ENCODE measurements at regions not wholly inside any gene's neighbourhood (a gene's known extent, or its start where the extent isn't known, plus 50 kb on each side); places are given as distances from the start of the nearest gene placed in this dataset.
A peak's percentile ranks its signal among the peaks of the same experiment; 100 is the strongest.

DNA sequence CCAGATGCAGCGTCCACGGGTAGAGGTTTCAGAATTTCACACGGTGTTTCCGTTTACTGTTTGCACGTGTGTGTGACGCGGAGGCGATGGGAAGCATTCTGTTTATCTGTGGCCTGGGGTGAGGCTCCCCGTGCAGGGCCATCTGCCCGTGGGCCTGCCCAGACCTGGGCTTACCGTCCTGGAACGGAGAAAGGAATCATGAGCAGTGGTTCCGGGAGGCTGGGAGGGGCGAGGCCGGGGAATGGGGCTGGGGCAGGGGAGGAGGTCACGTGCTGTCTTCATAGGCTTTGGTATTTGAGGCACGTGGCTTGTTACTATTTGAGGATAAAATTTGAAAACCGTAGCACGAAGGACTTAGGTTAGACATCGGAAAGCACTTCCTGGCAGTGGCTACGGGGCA, 77.9 kb downstream of the RTP5 start:
- TF ChIP-seq ZFX (IDR thresholded peaks at IDR 0.05) = no peak
- TF ChIP-seq, protein P1, sequence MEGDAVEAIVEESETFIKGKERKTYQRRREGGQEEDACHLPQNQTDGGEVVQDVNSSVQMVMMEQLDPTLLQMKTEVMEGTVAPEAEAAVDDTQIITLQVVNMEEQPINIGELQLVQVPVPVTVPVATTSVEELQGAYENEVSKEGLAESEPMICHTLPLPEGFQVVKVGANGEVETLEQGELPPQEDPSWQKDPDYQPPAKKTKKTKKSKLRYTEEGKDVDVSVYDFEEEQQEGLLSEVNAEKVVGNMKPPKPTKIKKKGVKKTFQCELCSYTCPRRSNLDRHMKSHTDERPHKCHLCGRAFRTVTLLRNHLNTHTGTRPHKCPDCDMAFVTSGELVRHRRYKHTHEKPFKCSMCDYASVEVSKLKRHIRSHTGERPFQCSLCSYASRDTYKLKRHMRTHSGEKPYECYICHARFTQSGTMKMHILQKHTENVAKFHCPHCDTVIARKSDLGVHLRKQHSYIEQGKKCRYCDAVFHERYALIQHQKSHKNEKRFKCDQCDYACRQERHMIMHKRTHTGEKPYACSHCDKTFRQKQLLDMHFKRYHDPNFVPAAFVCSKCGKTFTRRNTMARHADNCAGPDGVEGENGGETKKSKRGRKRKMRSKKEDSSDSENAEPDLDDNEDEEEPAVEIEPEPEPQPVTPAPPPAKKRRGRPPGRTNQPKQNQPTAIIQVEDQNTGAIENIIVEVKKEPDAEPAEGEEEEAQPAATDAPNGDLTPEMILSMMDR (conservative IDR thresholded peaks at IDR 0.05) = no peak
- no peak overlapping the region for H3K27ac ChIP-seq

DNA sequence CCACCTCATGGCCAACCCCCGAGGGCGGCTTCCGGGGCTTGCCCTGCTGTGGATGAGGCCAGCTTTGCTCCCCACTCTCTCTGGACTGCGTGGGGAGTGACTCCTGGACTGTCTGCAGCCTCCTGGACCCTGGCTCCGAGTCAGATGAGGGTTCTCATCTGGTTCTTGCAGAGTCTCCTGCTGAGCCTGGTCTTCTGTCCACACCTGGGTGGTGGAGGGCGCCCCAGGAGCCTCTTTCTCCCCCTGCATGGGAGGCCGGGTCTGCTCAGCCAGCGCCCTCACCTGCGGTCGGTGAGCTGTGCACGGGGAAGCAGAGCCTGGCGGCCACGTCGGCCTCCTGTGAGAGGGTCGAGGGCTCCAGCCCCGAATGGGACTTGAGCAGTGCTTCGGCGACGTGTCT, 78.3 kb downstream of the RTP5 start:
- TF ChIP-seq ZFX (IDR thresholded peaks at IDR 0.05) = no peak
- TF ChIP-seq, protein P1 (conservative IDR thresholded peaks at IDR 0.05) = no peak
- no peak overlapping the region for H3K27ac ChIP-seq

DNA sequence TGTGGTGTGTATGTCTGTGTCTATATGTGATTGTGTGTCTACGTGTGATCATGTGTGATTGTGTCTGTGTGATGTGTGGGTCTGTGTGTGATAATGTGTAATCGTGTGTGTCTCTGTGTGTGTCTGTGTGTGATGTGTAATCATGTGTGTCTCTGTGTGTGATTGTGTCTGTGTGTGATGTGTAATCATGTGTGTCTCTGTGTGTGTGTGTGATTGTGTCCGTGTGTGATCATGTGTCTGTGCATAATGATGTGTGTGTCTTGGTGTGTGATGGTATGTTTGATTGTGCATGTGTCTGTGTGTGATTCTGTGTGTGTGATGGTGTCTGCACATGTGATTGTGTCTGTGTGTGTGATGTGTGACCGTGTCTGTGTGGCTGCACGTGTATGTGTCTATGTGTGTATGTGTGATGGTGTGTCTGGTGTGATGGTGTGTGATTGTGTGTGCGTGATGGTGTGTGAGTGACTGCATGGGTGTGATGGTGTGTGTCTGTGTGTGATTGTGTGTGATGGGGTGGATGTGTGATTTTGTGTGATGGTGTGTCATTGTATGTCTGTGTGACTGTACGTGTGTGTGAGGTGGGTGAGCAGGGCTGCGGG, 78.9 kb downstream of the RTP5 start:
- TF ChIP-seq, protein P1 (conservative IDR thresholded peaks at IDR 0.05) = no peak
- no peak for TF ChIP-seq ZFX (IDR thresholded peaks at IDR 0.05)
- no peak overlapping the region for H3K27ac ChIP-seq

DNA sequence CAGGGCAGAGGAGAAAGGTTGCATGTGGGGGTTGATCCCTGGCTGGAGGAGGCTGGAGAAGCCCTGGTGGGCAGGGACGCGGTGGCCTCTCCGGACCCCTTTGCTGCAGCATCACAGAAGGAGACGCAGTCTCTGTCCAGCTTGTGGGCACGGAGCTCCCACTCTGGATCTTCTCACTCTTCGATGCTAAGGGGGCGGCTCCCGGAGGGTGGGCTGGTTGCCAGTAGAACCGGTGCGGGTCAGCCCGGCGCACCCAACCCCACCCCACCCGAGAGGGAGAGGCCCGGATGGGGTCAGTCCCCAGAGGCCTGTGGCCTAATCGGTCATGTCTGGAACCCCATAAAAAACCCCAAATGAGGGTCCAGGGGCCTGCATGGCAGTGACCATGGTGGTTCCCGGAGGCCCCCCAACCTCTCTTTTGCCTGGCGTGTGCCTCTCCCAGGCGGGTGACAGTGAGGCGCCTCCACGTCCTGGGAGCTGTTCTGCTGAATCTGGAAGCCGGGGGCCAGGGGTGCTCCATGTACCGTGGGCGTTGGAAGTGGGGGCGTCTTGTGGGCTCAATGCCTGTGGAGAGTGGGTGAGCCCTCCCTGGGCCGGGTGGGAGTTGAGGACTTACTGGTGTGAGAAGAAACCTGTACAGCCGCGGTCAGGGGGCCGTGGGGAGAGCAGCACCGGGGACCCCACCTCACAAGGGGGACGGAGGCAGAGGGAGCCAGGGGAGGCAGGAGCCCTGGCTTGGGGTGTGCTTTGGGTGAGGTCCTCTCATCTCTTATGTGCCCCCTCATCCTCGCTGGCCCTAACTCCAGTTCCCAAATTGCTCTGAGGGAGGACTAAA, 79.6 kb downstream of the RTP5 start:
- H3K27ac ChIP-seq = no peak overlapping the region
- no peak for TF ChIP-seq ZFX (IDR thresholded peaks at IDR 0.05)
- TF ChIP-seq, protein P1 (conservative IDR thresholded peaks at IDR 0.05) = no peak

DNA sequence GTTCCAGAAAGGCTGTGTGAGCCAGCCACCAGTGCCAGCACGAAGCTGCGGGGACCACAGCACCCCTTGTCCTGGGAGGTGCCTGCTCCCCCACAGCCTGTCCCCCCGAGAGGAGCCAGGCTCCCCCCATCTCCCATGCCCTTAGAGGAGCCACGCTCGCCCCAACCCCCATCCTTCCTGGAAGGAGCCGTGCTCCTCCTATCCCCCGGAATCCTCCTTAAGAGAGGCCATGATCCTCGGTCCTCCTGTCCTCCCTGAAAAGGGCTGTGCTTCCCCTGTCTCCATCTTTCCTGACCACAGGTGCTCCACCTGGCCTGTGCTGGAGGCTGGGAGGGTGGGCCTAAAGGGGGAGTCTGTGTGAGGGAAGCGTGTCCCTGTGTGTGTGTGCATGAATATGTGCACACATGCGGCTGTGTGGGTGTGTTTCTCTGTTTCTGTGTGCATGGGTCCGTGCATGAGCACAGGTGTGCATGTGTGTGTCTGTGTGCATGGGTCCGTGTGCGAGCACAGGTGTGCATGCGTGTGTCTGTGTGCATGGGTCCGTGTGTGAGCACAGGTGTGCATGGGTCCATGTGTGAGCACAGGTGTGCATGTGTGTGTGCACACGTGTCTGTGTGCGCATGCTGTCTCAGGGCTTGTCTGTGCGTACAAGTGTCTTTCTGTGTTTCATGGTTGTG, 80.3 kb downstream of the RTP5 start:
- TF ChIP-seq, protein P1 (conservative IDR thresholded peaks at IDR 0.05) = no peak
- no peak for TF ChIP-seq ZFX (IDR thresholded peaks at IDR 0.05)
- H3K27ac ChIP-seq = no peak overlapping the region

DNA sequence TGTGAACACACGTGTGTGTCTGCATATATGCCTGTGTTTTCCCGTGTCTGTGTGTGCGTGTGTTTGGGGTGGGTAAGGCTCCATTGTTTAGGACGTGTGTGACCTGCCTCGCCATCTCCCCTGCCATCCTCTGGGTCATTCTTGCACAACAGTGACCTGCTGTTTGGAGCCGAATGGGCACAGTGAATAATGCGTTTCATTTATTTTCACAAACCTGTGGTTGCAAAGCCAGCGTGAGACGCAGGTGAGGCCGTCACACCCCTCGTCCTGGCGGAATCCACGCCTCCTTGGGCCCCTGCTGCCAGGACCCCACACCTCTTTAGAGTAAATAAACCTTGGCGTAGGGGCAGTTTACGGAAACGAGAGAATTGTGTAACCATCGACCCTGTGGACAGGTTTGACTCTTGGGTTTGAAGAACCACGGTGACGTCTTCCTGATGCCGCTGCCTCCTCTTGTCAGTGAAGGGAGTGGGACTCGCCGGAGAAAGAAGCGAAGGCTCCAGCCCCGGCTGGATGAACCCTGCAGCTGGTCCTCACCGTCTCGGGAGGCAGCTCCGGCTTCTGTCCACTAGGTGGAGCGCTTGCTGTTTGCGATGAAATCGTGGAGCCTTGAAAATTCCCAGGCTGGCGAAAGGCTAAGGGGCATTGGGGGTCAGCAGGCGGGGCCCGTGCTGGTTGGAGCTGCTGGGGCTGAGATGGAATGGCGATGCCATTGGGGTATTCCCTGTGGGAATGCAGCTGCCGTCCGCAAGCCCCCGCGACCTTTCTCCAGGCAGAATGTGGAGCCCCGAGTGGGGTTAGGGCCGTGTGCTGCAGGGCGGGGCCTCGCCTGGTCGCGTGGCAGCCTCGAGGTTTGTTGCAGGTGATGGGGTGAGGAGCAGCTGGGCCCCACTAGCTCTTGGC, 81.1 kb downstream of the RTP5 start:
- no peak for TF ChIP-seq ZFX (IDR thresholded peaks at IDR 0.05)
- TF ChIP-seq, protein P1 (conservative IDR thresholded peaks at IDR 0.05) = peak; percentile 91
- no peak overlapping the region for H3K27ac ChIP-seq
